ENCODE measurements at regions not wholly inside any gene's neighbourhood (a gene's known extent, or its start where the extent isn't known, plus 50 kb on each side); places are given as distances from the start of the nearest gene placed in this dataset.
A peak's percentile ranks its signal among the peaks of the same experiment; 100 is the strongest.

- TF ChIP-seq EZH2phosphoT487 (IDR thresholded peaks at IDR 0.05; ENCODE audit: low read length) (no peak), CTCF (IDR thresholded peaks at IDR 0.05; ENCODE audit: low read length) (peak; percentile 18; the same call in 1 of the 2 replicates)
- Histone ChIP-seq H3K27ac (ENCODE audit: low read length) (no peak overlapping the region), H3K9me2 (replicated peaks; ENCODE audit: insufficient read depth, low read length) (no peaks in the 10 kb centered on the region)
These were observed 76.2 kb upstream of the C2CD4B start for GRCh38 chr15:62241135-62241770.

GRCh38 chr15:62242999-62243398 lies 77.9 kb upstream of the C2CD4B start:
- Histone ChIP-seq H2AFZ (ENCODE audit: low read length) (no peak overlapping the region), H4K20me1 (ENCODE audit: insufficient read depth, low read length) (no peaks in the 10 kb centered on the region), H3K79me2 (ENCODE audit: low read length) (no peaks in the 10 kb centered on the region), H3K4me2 (ENCODE audit: low read depth, low read length) (no peak overlapping the region), H3K27me3 (replicated peaks; ENCODE audit: insufficient read depth, low read length) (no peaks in the 10 kb centered on the region), H3K36me3 (replicated peaks; ENCODE audit: insufficient read depth, low read length) (no peaks in the 10 kb centered on the region), H3K4me3 (ENCODE audit: low read length) (no peak overlapping the region), H3K9me3 (replicated peaks; ENCODE audit: insufficient read depth, low read length) (no peaks in the 10 kb centered on the region), H3K27ac (ENCODE audit: low read length) (no peak overlapping the region), H3K9ac (ENCODE audit: low read length) (no peak overlapping the region), H3F3A (ENCODE audit: insufficient read depth, low read length) (no peaks in the 10 kb centered on the region), H3K9me2 (replicated peaks; ENCODE audit: insufficient read depth, low read length) (no peaks in the 10 kb centered on the region), H3K4me1 (ENCODE audit: low read length) (no peaks in the 10 kb centered on the region; the same call in 1 of the 2 replicates)
- no peak for DNase-seq
- TF ChIP-seq EZH2phosphoT487 (IDR thresholded peaks at IDR 0.05; ENCODE audit: low read length): no peak
- TF ChIP-seq CTCF (IDR thresholded peaks at IDR 0.05; ENCODE audit: low read length): no peak
- TF ChIP-seq EZH2 (optimal IDR thresholded peaks at IDR 0.05; ENCODE audit: low read depth, low read length): no peak

More at GRCh38 chr15:62241135-62241770, 76.2 kb upstream of the C2CD4B start:
- Histone ChIP-seq H3K4me1 (ENCODE audit: low read length) (no peaks in the 10 kb centered on the region), H2AFZ (ENCODE audit: low read length) (no peak overlapping the region), H3K79me2 (ENCODE audit: low read length) (no peaks in the 10 kb centered on the region), H4K20me1 (ENCODE audit: insufficient read depth, low read length) (no peaks in the 10 kb centered on the region), H3K9me3 (replicated peaks; ENCODE audit: insufficient read depth, low read length) (no peaks in the 10 kb centered on the region), H3K4me2 (ENCODE audit: low read depth, low read length) (no peak overlapping the region), H3F3A (ENCODE audit: insufficient read depth, low read length) (no peaks in the 10 kb centered on the region), H3K36me3 (replicated peaks; ENCODE audit: insufficient read depth, low read length) (no peaks in the 10 kb centered on the region), H3K9ac (ENCODE audit: low read length) (no peak overlapping the region), H3K4me3 (ENCODE audit: low read length) (no peak overlapping the region), H3K27me3 (replicated peaks; ENCODE audit: insufficient read depth, low read length) (no peaks in the 10 kb centered on the region)
- DNase-seq: no peak

- no peaks in the 10 kb centered on the region for H4K20me1 ChIP-seq (ENCODE audit: insufficient read depth, low read length)
- DNase-seq: no peak
- no peaks in the 10 kb centered on the region for H3K27me3 ChIP-seq (replicated peaks; ENCODE audit: insufficient read depth, low read length)
- no peaks in the 10 kb centered on the region for H3F3A ChIP-seq (ENCODE audit: insufficient read depth, low read length)
- no peak overlapping the region for H3K4me2 ChIP-seq (ENCODE audit: low read depth, low read length)
- H3K4me3 ChIP-seq (ENCODE audit: low read length): no peak overlapping the region
- H3K9me3 ChIP-seq (replicated peaks; ENCODE audit: insufficient read depth, low read length): no peaks in the 10 kb centered on the region
- no peaks in the 10 kb centered on the region for H3K79me2 ChIP-seq (ENCODE audit: low read length)
- TF ChIP-seq EZH2 (optimal IDR thresholded peaks at IDR 0.05; ENCODE audit: low read depth, low read length): no peak
- no peak for TF ChIP-seq EZH2phosphoT487 (IDR thresholded peaks at IDR 0.05; ENCODE audit: low read length)
- TF ChIP-seq CTCF (IDR thresholded peaks at IDR 0.05; ENCODE audit: low read length): no peak
- no peak overlapping the region for H2AFZ ChIP-seq (ENCODE audit: low read length)
- no peaks in the 10 kb centered on the region for H3K9me2 ChIP-seq (replicated peaks; ENCODE audit: insufficient read depth, low read length)
- H3K36me3 ChIP-seq (replicated peaks; ENCODE audit: insufficient read depth, low read length): no peaks in the 10 kb centered on the region
- H3K27ac ChIP-seq (ENCODE audit: low read length): no peak overlapping the region
- no peaks in the 10 kb centered on the region; the same call in 1 of the 2 replicates for H3K4me1 ChIP-seq (ENCODE audit: low read length)
- no peak overlapping the region for H3K9ac ChIP-seq (ENCODE audit: low read length)
These were observed 79.7 kb upstream of the C2CD4B start for GRCh38 chr15:62244762-62245161.

All from MM.1S (cell line).